ENCODE measurements at regions not wholly inside any gene's neighbourhood (a gene's known extent, or its start where the extent isn't known, plus 50 kb on each side); places are given as distances from the start of the nearest gene placed in this dataset.

- no peak overlapping the region for H3K4me3 ChIP-seq (ENCODE audit: low read depth, low read length)
- CTCF ChIA-PET, result no interaction called here
- no peak overlapping the region for H3K27ac ChIP-seq (ENCODE audit: extremely low read depth, low read depth, low read length)
- H3K36me3 ChIP-seq (ENCODE audit: control insufficient read depth in 2 of 2, insufficient read depth in 1 of 2, low read length in 2 of 2), result no peaks in the 10 kb centered on the region
- POLR2A ChIA-PET, result no interaction called here
- H3K4me1 ChIP-seq (ENCODE audit: control insufficient read depth, insufficient read depth, low read length), result no peaks in the 10 kb centered on the region
- TF ChIP-seq ZNF692 (tag by site-specific recombination; IDR thresholded peaks at IDR 0.05) (no peak), GFI1B (tag by site-specific recombination; IDR thresholded peaks at IDR 0.05) (no peak), ZNF311 (tag by site-specific recombination; IDR thresholded peaks at IDR 0.05; ENCODE audit: borderline replicate concordance) (no peak), ZNF658 (tag by site-specific recombination; IDR thresholded peaks at IDR 0.05) (no peak), GLIS2 (tag by site-specific recombination; IDR thresholded peaks at IDR 0.05) (no peak), ZNF341 (tag by site-specific recombination; IDR thresholded peaks at IDR 0.05; ENCODE audit: low read depth) (no peak), ZNF211 (tag by site-specific recombination; IDR thresholded peaks at IDR 0.05; ENCODE audit: low read depth) (no peak), ZNF621 (tag by site-specific recombination; IDR thresholded peaks at IDR 0.05) (no peak), HOXC10 (CRISPR knock-in tag; IDR thresholded peaks at IDR 0.05) (no peak), KLF16 (tag by site-specific recombination; IDR thresholded peaks at IDR 0.05) (no peak), ZSCAN30 (tag by site-specific recombination; IDR thresholded peaks at IDR 0.05) (no peak), ZNF10 (tag by site-specific recombination; IDR thresholded peaks at IDR 0.05) (no peak), ZNF677 (tag by site-specific recombination; IDR thresholded peaks at IDR 0.05) (no peak), ZBTB17 (tag by site-specific recombination; IDR thresholded peaks at IDR 0.05) (no peak), ZNF623 (tag by site-specific recombination; IDR thresholded peaks at IDR 0.05) (no peak), ATF2 (tag by site-specific recombination; IDR thresholded peaks at IDR 0.05; ENCODE audit: low read depth) (no peak), ZNF335 (tag by site-specific recombination; conservative IDR thresholded peaks at IDR 0.05) (no peak)
- TF ChIP-seq, protein P1, sequence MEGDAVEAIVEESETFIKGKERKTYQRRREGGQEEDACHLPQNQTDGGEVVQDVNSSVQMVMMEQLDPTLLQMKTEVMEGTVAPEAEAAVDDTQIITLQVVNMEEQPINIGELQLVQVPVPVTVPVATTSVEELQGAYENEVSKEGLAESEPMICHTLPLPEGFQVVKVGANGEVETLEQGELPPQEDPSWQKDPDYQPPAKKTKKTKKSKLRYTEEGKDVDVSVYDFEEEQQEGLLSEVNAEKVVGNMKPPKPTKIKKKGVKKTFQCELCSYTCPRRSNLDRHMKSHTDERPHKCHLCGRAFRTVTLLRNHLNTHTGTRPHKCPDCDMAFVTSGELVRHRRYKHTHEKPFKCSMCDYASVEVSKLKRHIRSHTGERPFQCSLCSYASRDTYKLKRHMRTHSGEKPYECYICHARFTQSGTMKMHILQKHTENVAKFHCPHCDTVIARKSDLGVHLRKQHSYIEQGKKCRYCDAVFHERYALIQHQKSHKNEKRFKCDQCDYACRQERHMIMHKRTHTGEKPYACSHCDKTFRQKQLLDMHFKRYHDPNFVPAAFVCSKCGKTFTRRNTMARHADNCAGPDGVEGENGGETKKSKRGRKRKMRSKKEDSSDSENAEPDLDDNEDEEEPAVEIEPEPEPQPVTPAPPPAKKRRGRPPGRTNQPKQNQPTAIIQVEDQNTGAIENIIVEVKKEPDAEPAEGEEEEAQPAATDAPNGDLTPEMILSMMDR (tag by site-specific recombination; IDR thresholded peaks at IDR 0.05), result no peak
- TF ChIP-seq, protein P2, sequence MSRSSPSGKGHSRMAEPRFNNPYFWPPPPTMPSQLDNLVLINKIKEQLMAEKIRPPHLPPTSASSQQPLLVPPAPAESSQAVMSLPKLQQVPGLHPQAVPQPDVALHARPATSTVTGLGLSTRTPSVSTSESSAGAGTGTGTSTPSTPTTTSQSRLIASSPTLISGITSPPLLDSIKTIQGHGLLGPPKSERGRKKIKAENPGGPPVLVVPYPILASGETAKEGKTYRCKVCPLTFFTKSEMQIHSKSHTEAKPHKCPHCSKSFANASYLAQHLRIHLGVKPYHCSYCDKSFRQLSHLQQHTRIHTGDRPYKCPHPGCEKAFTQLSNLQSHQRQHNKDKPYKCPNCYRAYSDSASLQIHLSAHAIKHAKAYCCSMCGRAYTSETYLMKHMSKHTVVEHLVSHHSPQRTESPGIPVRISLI (tag by site-specific recombination; IDR thresholded peaks at IDR 0.05), result no peak
- TF ChIP-seq, protein P3, sequence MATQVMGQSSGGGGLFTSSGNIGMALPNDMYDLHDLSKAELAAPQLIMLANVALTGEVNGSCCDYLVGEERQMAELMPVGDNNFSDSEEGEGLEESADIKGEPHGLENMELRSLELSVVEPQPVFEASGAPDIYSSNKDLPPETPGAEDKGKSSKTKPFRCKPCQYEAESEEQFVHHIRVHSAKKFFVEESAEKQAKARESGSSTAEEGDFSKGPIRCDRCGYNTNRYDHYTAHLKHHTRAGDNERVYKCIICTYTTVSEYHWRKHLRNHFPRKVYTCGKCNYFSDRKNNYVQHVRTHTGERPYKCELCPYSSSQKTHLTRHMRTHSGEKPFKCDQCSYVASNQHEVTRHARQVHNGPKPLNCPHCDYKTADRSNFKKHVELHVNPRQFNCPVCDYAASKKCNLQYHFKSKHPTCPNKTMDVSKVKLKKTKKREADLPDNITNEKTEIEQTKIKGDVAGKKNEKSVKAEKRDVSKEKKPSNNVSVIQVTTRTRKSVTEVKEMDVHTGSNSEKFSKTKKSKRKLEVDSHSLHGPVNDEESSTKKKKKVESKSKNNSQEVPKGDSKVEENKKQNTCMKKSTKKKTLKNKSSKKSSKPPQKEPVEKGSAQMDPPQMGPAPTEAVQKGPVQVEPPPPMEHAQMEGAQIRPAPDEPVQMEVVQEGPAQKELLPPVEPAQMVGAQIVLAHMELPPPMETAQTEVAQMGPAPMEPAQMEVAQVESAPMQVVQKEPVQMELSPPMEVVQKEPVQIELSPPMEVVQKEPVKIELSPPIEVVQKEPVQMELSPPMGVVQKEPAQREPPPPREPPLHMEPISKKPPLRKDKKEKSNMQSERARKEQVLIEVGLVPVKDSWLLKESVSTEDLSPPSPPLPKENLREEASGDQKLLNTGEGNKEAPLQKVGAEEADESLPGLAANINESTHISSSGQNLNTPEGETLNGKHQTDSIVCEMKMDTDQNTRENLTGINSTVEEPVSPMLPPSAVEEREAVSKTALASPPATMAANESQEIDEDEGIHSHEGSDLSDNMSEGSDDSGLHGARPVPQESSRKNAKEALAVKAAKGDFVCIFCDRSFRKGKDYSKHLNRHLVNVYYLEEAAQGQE (tag by site-specific recombination; IDR thresholded peaks at IDR 0.05), result no peak
- no peaks in the 10 kb centered on the region for H3K9me3 ChIP-seq (ENCODE audit: control insufficient read depth, insufficient read depth, low read depth, low read length)
These were observed 862.8 kb downstream of the TRIML1 start for GRCh38 chr4:189001971-189002450.
